A673 (cell line): ENCODE measurements at regions not wholly inside any gene's neighbourhood (a gene's known extent, or its start where the extent isn't known, plus 50 kb on each side); places are given as distances from the start of the nearest gene placed in this dataset.

Experiments used
- EZH2 ChIP-seq: fragments of 200-600 bp; sonication (generic); IDR thresholded peaks from 2 replicates; pipeline ENCODE4 v1.6.1; 2017; ENCODE audit warnings: borderline replicate concordance, low read depth, mild to moderate bottlenecking, mixed read lengths, antibody characterized with exemption, low read length; ENCODE audit not compliant: poor library complexity, severe bottlenecking
- TF ChIP-seq, protein P1 (sequence below): fragments of 300-800, 200-600 bp; sonication (generic); conservative IDR thresholded peaks from 2 replicates; pipeline ENCODE4 v1.5.1; 2017; ENCODE audit warnings: low read depth, mild to moderate bottlenecking, antibody characterized with exemption, low read length, moderate library complexity, mixed read lengths

DNA sequence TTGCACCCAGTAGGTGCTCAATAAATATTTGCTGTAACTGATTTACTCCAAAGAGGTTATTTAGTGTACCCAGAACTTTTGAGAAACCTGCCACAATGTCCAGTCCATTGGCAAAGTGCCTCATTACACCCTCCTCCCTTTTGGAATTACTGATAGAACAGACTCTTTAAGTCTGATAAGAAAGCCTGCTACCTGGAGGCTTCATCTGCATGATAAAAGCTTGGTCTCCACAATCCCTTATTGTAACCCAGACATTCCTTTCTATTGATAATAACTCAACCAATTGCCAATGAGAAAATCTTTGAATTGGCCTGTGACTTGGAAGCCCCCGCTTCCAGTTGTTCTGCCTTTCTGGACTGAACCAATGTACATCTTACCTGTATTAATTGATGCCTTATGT is 127.0 kb upstream of the FOXN2 start:
- TF ChIP-seq, protein P1, sequence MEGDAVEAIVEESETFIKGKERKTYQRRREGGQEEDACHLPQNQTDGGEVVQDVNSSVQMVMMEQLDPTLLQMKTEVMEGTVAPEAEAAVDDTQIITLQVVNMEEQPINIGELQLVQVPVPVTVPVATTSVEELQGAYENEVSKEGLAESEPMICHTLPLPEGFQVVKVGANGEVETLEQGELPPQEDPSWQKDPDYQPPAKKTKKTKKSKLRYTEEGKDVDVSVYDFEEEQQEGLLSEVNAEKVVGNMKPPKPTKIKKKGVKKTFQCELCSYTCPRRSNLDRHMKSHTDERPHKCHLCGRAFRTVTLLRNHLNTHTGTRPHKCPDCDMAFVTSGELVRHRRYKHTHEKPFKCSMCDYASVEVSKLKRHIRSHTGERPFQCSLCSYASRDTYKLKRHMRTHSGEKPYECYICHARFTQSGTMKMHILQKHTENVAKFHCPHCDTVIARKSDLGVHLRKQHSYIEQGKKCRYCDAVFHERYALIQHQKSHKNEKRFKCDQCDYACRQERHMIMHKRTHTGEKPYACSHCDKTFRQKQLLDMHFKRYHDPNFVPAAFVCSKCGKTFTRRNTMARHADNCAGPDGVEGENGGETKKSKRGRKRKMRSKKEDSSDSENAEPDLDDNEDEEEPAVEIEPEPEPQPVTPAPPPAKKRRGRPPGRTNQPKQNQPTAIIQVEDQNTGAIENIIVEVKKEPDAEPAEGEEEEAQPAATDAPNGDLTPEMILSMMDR: no peak
- TF ChIP-seq EZH2: no peak
